ENCODE measurements at regions not wholly inside any gene's neighbourhood (a gene's known extent, or its start where the extent isn't known, plus 50 kb on each side); places are given as distances from the start of the nearest gene placed in this dataset.
"Not testable (repeated sequence)": the region's sequence is repeated elsewhere in the genome, so short reads cannot be mapped to it uniquely, and the experiment has no call there.

DNA sequence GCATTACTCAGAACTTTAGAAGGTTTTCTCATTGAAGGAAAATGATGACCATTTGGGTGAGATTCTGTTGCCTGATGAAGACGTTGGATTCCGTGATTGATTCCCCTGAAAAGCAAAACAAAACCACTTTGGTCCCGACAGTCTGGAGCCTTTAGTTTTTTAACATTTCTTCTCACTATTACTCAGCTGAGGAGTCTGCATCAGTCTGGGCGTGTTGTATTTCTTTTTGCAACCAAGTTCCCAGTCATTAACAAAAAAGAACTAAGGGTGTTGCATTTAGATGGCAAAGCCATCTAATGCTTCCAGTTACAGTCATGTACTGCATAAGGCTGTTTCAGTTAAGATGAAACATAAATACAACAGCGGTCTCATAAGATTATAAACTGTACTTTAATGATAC, 343.1 kb upstream of the CDH2 start:
- DNase-seq = no peak

DNA sequence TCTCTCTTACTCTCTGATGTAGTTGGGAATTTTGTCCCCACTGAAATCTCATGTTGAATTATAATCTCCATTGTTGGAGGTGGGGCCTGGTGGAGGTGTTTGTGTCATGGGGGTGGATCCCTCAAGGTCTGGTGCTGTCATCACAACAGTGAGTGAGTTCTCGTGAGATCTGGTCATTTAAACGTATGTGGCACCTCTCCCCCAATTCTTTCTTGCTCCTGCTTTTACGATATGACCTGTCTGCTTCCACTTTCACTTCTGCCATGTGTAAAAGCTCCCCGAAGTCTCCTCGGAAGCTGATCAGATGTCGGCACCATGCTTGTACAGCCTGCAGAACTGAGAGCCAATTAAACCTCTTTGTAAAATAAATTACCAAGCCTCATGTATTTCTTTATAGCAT, 337.8 kb upstream of the CDH2 start:
- no peak for DNase-seq

DNA sequence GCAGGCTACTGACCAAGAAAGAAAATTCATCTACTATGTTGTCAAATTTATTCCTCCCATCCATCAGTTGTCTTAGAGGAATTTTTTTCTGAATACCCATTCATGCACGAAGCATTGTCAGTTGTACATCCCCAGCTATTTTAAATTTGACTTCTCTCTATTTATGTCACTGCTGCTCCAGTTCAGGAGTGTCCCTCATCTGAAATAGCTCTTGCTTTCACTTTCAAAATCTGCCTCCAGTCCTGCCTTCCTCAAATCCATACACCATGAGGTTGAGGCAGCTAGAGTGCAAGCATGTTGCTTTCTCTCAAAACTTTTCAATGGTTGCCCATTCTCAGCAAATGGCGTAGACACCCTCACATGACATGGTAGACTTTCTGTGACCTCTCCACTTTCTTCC, 335.4 kb upstream of the CDH2 start:
- DNase-seq = no peak

DNA sequence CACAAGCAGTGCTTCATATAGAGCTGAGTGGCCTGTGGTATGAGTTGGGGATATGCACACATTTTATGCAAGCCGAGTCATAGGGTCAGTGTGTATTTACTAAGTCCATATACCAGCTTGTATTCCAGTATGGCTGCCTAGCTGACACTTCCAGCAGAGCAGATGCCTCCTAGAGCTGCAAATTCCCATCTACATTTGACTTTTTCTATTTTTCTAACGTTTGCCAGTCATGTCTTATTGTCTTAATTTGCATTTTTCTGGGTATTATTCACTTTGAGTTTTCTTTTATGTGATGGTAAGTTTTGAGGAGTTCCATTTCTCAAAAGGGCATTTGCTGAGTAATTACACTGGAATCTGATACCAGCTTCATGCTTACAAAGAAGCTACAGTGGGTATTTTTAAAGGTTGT, 334.5 kb upstream of the CDH2 start:
- no peak for DNase-seq

DNA sequence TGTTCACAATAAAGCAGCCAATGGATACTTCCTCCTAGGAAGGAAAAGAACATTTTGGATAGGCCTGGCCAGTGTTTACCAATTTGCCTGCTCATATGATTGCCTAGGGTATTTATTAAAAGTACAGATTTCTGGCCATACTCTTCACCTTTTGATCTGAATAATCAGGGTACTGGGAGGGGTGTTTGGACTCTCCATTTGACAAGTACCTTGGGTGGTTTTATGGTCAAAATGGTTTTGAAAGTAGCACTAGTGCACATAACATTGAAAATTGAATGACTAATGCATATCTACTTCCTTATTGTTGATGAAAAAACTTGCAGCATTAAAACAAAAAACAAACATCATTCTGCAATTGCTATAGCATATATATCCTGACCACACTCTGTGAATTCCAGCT, 333.3 kb upstream of the CDH2 start:
- no peak for DNase-seq

DNA sequence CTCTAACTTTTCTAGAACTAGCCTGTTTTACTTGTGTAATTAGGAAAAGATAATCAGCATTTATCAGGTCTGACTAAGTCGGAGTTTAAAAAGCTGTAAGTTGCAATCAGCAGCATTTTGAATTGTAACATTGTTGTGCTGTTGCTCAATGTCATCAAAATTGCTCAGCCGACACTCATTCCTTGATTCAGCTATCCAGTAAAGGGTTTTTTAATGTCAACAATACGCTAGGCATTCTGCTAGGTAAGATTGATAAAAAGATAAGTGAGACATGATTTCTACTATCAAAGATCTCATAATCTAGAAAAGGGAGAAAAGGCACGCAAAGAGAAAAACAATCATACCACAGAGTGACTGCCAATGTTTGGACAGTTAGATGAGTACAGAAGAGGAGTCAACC, 327.1 kb upstream of the CDH2 start:
- DNase-seq = no peak

DNA sequence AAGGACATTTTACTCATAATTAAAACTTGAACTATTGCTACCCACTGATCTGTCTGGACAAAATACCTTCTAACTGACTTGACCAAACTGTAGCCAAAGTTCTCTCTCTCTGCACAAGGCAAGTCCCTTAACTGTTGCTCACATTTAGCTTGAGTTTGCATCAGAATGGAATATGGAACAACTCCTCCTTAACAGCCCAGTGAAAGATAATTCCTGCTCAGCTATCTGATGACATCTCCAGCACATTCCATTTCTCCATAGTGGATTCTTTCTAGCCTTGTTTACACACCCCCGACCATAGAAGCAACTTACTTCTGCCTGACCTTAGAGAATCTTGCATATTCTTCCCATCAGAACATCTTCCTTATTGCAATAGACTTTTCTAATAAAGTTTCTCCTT, 317.2 kb upstream of the CDH2 start:
- no peak for DNase-seq

DNA sequence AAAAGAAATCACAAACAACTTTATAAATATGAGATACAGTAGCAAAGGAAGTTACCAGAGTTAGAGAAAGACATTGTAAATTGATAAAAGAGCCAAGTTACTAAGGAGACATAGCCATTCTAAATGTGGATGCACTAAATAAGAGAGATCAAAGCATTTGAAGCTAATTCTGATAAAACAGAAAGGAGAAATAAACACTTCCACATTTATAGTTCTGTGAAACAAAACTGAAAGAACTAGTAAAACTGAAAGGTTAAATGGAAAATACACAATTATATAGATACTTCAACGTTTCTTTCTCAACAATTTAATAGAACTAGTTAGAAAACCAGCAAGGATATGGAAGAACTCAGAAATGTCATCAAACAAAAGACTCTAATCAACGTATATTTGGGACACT, 309.0 kb upstream of the CDH2 start:
- no peak for DNase-seq

DNA sequence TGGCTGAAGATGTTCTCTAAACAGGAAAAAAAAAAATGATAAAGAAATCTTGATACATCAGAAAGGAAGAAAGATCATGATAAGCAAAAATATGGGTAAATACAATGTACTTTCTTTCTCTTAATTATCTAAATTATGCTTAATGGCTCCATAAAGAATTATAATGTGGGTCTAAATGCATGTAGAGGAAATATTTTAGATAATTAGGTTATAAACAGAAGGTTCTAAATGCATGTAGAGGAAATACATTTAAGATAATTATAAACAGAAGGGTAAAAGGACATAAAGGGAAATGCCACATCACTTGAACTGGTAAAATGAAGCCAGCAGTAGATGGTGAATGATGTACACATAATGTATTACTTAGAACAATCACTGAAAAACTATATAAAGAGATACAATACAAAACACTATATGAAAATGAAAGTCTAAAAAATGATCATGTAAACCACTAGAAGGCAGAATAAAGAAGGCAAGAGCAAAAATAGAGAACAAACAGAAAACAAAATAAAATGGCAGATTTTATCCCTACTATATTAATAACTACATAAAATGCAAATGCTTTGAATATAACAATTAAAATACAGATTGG, 308.4 kb upstream of the CDH2 start:
- DNase-seq = no peak

DNA sequence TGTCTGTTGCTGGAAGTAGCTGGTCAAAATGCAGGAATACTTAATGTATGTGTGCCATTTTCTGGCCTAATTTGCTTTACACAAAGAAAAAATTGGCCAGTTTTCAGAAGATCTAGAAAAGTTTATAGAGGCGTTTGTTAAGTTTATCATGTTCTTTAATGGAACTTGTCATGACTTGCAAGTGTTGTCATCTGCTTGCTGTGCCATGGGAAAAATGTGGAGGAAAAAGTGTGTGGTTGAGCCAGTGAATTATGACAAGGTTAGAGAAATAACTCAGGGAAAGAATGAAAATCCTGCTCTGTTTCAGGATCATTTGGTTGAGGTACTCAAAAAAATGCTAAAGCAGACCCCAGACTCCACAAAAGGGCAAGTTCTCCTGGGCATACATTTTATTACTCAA, 301.6 kb upstream of the CDH2 start:
- no peak for DNase-seq

DNA sequence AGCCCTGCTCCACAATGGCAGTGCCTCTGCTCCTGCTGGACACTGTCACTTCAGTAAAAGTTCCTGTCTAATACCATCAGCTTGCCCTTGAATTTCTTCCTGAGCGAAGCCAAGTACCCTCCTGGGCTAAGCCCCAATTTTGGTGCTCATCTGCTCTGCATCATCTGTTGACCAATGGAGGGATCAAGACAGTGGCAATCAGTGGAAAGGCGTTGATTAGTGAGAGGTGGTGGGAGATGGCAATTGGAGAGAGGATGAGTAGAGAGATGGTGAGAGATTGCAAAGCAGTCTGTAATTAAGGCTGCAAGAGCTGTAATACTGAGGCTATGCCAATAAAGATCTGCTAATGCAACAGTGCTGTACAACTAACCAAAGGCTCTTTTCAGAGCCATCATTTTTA, 299.4 kb upstream of the CDH2 start:
- DNase-seq = no peak

DNA sequence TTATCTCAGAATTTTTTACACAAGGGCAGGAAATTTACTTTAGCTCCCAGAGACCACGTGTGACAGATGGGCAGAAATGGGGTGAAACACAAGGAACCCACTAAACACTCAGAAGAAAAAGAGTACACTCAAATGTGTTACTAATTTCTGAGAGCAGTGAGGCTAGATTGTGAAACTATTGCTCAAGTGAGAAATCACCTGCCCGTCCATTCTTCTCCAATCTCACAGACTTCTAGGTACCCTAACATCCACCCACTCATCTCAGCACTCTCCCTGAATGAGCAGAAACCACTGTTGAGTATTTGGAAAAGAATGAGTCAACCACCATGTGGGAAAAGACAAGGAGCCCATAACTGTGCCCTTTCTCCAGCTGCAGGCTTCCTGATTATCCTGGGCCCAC, 293.0 kb upstream of the CDH2 start:
- DNase-seq = no peak

DNA sequence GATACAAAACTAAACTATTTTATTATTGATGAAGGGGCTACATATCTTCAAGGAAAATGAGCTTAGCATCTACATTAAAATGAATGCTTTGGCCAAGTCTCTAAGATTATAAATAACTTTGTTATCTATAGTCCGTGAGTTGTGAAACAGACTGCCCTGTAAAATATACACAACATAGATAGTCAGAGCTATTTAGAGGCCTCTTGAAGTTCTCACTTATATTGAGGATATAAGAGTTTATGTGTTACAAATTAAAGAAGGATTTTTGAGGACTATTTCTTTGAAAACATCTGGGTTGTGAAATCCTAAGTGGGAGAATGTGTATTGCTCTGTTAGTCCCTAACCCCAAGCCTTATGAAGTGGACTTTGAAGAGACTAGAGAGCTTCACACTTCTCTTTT, 292.0 kb upstream of the CDH2 start:
- DNase-seq = no peak

DNA sequence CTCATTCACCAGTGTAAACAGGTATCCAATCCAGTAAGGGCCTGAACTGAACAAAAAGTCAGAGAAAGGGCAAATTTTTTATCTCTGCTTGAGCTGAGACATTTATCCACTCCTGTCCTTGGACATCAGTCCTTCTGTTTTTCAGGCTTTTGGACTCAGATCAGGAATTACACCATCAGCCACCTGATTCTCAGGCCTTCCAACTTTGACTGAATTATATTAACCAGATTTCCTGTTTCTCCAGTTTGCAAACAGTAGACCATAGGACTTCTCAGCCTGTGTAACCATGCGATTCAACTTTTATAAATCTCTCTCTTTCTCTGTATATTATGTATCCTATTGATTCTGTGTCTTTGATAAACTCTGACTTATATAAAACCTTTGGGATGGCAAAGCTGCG, 289.3 kb upstream of the CDH2 start:
- DNase-seq = no peak

DNA sequence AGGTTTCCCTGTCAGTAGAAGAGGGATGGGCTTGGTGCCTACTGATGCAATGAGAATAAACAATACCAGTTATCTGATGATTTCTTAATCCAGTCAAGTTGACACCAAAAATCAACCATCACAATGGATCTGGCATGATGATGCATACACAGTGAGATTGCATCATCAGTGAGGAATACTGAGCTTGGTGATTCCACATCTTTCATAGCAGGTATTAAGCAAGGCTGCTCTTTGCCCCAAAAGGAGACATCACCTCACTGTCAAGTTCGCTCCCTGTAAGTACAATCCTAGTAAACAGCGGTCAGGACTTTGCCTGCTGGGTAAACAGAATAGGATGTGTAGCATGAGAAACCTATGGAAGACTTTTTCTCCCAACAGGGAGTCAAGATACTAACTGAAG, 282.7 kb upstream of the CDH2 start:
- no peak for DNase-seq

DNA sequence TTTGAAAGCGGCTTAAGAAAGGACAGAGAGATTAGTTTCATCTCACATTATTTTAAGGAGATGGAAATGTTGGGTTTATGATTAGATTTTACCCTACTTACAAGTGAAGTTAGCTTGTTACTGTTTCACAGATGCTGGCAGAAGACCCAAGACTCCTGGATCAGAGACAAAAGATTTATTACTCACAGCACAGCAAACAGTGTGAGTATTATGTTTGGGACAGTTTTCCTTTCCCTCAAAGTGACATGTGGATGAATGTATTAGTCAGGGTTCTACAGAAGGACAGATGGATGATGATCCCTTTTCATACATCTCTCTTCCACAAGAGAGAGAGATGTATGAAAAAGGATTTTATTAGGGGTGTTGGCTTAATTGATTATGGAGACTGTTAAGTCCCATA, 281.8 kb upstream of the CDH2 start:
- DNase-seq = no peak

DNA sequence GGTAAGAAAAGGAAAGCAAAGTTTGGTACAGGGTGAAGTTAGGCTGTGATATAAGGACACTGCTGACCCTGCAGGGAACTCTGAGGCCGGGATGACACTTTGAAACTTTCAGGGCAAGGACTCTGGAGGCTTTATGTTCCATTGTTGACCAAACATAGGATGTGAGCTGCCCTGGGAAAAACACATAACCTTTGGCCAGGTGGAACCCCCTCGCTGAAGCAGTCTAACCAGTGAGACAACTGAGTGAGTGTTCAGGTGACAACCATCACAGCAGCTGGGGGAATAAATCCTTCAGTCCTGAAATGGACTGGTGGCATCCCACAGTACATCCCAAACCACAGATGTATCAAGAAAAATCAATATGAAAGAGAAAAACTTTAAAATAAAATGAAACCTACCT, 280.9 kb upstream of the CDH2 start:
- no peak for DNase-seq

DNA sequence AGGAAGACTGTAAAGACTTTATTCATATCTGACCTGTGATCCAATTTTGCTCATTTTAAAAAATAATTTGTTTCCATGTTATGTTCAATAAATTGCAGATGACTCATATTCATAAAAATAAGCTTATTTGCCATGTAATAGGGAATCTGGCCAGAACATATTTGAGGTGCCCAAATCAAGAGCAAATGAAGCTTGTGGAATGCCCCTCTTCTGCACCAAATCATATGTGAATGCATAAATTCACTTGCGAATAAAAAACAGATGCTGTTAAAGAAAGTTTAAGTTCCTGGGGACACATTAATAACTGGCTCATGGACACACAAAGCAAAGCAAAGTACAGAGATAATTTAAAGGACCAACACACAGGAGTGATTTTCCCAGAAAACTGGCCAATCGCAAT, 279.0 kb upstream of the CDH2 start:
- no peak for DNase-seq

DNA sequence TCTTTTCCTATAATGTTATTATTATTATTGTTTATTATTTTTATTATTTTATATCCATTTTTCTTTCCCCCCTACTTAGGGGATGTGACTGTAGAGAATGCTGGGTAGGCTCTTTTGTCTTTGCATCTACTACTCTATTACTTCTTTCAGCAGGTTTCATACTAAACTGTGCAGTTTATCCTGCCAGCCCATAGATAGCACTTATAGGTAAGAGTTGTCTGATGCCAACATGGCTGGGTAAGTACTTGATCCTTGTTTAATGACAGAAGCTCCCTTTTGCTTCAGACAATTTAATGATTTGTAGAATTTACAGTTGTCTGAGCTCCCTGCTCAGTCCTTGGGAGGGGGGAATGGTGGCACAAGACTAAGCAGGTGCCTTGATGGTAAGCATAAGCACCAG, 262.9 kb upstream of the CDH2 start:
- no peak for DNase-seq

DNA sequence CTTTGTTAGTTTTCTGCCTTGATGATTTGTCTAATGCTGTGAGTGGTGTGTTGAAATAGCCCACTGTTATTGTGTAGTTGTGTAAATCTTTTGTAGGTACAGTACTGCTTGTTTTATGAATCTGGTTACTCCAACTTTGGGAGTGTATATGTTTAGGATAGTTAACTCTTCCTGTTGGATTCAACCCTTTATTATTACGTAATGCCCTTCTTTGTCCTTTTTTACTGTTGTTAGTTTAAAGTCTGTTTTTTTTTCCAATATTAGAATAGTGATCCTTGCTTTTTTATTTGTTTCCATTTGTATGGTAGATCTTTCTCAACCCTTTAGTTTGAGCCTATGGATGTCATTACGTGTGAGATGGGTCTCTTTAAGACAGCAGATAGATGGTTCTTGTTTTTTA, 261.5 kb upstream of the CDH2 start:
- no peak for DNase-seq

DNA sequence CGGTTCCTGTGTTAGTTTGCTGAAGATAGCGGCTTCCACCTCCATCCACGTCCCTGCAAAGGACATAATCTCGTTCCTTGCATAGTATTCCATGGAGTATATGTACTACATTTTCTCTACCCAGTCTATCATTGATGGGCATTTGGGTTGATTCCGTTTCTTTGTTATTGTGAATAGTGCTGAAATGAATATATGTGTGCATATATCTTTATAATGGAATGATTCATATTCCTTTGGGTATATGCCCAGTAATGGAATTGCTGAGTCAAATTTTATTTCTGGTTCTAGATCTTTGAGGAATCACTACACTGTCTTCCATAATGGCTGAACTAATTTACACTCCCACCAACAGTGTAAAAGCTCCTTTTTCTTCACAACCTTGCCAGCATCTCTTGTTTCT, 255.4 kb upstream of the CDH2 start:
- DNase-seq = no peak

DNA sequence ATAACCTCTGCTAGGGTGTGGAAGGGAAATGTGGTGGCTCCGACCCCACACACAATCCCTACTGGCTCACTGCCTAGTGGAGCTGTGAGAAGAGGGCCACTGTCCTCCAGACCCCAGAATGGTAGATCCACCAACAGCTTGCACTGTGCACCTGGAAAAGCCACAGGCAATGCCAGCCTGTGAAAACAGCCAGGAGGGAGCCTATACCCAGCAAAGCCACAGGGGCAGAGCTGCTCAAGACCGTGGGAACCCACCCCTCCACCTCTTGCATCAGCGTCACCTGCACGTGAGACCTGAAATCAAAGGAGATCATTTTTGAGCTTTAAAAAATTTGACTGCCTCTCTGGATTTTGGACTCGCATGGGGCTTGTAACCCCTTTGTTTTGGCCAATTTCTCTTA, 249.0 kb upstream of the CDH2 start:
- DNase-seq = no peak

DNA sequence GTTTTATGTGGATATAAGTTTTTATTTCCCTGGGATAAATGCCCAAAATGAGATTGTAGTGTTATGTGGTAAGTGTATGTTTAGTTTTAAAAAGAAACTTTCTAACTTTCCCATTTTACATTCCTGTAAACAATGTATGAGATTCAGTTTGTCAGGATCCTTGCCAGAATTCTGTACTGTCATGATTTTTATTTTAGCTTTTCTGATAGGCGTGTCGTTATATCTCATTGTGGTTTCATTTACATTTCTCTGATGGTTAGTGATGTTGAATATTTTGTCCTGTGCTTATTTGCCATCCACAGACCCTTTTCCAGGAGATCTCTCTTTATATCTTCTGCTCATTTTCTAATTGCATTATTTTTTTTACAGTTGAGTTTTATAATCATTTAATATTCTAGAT, 245.6 kb upstream of the CDH2 start:
- no peak for DNase-seq

DNA sequence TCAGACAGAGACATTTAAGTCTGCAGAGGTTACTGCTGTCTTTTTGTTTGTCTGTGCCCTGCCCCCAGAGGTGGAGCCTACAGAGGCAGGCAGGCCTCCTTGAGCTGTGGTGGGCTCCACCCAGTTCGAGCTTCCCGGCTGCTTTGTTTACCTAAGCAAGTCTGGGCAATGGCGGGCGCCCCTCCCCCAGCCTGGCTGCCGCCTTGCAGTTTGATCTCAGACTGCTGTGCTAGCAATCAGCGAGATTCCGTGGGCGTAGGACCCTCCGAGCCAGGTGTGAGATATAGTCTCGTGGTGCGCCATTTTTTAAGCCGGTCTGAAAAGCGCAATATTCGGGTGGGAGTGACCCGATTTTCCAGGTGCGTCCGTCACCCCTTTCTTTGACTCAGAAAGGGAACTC, 245.0 kb upstream of the CDH2 start:
- not testable (repeated sequence) for DNase-seq

DNA sequence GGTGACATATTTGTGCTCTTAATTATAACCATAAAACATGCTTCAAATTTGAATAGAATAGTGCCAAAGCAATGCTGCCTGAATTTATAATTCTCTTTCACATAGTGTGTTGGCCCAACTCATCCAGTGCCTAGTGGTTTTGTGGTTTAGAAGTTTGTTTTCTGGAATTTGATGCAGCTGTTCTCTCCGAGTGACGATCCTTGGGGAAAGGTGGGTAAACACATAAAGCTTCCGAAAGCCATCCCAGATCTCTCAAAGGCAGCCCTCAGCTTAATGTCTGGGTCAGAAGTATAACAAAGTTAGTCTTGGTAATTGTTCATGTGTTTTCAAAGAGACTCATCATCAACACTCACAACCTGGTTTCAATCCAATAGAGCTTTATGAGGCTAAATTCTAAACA, 235.6 kb upstream of the CDH2 start:
- DNase-seq = no peak

DNA sequence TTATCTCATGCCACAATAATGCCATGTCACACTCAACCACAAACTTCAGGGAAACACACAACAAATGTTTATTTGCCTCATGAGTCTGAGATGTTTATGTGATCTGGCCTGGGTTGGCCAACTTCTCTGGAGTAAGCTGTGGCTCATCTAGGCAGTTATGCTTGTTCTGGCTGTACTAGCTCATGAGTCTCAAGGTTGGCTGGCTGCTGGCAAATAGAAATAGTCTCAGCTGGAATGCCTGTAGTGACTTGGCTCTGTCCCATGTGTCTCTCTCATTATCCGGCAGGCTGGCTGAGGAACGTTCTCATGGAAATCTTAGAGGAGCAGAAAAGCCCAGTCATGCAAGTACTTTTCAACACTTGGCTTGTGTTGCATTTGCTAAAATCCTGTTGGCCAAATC, 234.9 kb upstream of the CDH2 start:
- no peak for DNase-seq
